ENCODE measurements at regions not wholly inside any gene's neighbourhood (a gene's known extent, or its start where the extent isn't known, plus 50 kb on each side); places are given as distances from the start of the nearest gene placed in this dataset.

DNA sequence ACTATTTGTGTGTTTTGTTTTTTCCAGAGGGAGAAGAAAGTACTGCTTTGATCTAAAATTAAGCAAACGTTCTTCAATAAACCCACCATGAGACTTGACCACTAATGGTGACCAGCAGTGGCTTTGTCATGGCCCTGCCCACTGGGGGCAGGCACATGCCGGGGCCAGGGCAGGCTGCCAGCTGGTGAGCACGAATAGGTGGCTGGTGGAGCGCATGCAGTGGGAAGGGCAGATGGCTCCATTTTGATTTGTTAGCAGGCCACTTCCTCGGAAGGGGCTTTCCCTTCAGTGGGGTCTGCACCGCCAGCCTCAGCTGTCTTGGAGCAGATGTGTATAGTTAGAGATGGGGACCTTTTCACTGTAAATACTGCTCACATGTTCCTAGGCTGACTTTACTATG lies 277.1 kb downstream of the SOX11 start:
- no peaks in the 10 kb centered on the region for H3K9me3 ChIP-seq (ENCODE audit: insufficient read depth, low read length, severe bottlenecking)
- H3K27ac ChIP-seq (ENCODE audit: low read length): no peak overlapping the region
- ATAC-seq (ENCODE audit: insufficient read depth, low read depth): no peak
- DNase-seq: no peak
- H3K4me2 ChIP-seq (ENCODE audit: insufficient read depth, low read length): no peak overlapping the region
- no peak overlapping the region for H3K4me3 ChIP-seq (ENCODE audit: low read depth in 1 of 2, low read length in 2 of 2)
- no peak overlapping the region for H2AFZ ChIP-seq (ENCODE audit: low read depth, low read length)
- no peak overlapping the region for H3K9ac ChIP-seq (ENCODE audit: low read depth, low read length)
- no peaks in the 10 kb centered on the region for H3K27me3 ChIP-seq (ENCODE audit: insufficient read depth, low read length, poor library complexity)
- H3K4me1 ChIP-seq (ENCODE audit: insufficient read depth, low read length): no peaks in the 10 kb centered on the region
- H4K20me1 ChIP-seq (ENCODE audit: insufficient read depth, low read length): no peaks in the 10 kb centered on the region
- no peaks in the 10 kb centered on the region for H3K79me2 ChIP-seq (ENCODE audit: insufficient read depth, low read length)
- no peaks in the 10 kb centered on the region for H3K36me3 ChIP-seq (ENCODE audit: insufficient read depth, low read length)
- TF ChIP-seq, protein P1, sequence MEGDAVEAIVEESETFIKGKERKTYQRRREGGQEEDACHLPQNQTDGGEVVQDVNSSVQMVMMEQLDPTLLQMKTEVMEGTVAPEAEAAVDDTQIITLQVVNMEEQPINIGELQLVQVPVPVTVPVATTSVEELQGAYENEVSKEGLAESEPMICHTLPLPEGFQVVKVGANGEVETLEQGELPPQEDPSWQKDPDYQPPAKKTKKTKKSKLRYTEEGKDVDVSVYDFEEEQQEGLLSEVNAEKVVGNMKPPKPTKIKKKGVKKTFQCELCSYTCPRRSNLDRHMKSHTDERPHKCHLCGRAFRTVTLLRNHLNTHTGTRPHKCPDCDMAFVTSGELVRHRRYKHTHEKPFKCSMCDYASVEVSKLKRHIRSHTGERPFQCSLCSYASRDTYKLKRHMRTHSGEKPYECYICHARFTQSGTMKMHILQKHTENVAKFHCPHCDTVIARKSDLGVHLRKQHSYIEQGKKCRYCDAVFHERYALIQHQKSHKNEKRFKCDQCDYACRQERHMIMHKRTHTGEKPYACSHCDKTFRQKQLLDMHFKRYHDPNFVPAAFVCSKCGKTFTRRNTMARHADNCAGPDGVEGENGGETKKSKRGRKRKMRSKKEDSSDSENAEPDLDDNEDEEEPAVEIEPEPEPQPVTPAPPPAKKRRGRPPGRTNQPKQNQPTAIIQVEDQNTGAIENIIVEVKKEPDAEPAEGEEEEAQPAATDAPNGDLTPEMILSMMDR (IDR thresholded peaks at IDR 0.05; ENCODE audit: borderline replicate concordance, extremely low read depth, low read length, poor library complexity, severe bottlenecking): no peak
- no peak for TF ChIP-seq EZH2 (IDR thresholded peaks at IDR 0.05; ENCODE audit: borderline replicate concordance, low read depth, low read length, severe bottlenecking)

DNA sequence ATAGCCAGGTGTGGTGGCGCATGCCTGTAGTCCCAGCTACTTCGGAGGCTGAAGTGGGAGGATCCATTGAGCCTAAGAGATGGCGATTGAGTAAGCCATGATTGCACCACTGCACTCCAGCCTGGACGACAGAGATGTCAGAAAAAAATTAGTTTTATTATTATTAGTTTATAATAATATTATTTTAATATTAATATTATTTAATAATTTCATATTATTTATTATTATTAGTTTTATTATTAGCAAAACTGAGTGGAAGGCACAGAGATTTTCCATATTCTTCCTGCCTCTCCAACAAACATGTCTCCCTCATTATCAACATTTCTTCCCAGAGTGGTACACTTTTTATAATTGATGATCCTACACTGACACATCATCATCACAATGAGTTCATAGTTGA lies 278.2 kb downstream of the SOX11 start:
- no peaks in the 10 kb centered on the region for H3K36me3 ChIP-seq (ENCODE audit: insufficient read depth, low read length)
- H4K20me1 ChIP-seq (ENCODE audit: insufficient read depth, low read length): no peaks in the 10 kb centered on the region
- H3K4me2 ChIP-seq (ENCODE audit: insufficient read depth, low read length): no peak overlapping the region
- no peak overlapping the region for H3K4me3 ChIP-seq (ENCODE audit: low read depth in 1 of 2, low read length in 2 of 2)
- H3K27me3 ChIP-seq (ENCODE audit: insufficient read depth, low read length, poor library complexity): no peaks in the 10 kb centered on the region
- H3K27ac ChIP-seq (ENCODE audit: low read length): no peak overlapping the region
- H2AFZ ChIP-seq (ENCODE audit: low read depth, low read length): no peak overlapping the region
- H3K79me2 ChIP-seq (ENCODE audit: insufficient read depth, low read length): no peaks in the 10 kb centered on the region
- TF ChIP-seq EZH2 (IDR thresholded peaks at IDR 0.05; ENCODE audit: borderline replicate concordance, low read depth, low read length, severe bottlenecking): no peak
- TF ChIP-seq, protein P1 (IDR thresholded peaks at IDR 0.05; ENCODE audit: borderline replicate concordance, extremely low read depth, low read length, poor library complexity, severe bottlenecking): no peak
- H3K4me1 ChIP-seq (ENCODE audit: insufficient read depth, low read length): no peaks in the 10 kb centered on the region
- DNase-seq (no peak), ATAC-seq (ENCODE audit: insufficient read depth, low read depth) (no peak)
- H3K9ac ChIP-seq (ENCODE audit: low read depth, low read length): no peak overlapping the region
- no peaks in the 10 kb centered on the region for H3K9me3 ChIP-seq (ENCODE audit: insufficient read depth, low read length, severe bottlenecking)

DNA sequence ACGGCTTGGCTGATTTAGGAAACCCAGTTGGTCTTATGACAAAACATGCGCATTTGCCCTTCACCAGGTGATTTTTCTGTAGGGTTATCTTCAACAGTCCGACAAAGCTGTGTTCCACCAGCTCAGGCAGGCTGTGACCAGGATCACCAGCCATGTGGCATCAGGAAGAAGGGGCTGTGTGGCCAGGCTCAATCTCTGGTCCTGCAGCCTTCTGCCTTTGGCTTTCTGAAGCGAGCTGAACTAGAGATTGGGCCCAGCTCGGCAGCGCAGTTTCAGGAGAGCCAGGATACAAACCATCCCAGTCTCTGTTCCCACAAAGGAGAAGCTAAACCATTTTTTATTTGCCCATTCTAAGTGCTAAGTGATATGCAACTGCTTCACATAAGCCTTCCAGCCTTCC lies 282.3 kb downstream of the SOX11 start:
- no peaks in the 10 kb centered on the region for H3K4me1 ChIP-seq (ENCODE audit: insufficient read depth, low read length)
- DNase-seq (no peak), ATAC-seq (ENCODE audit: insufficient read depth, low read depth) (no peak)
- TF ChIP-seq, protein P1 (IDR thresholded peaks at IDR 0.05; ENCODE audit: borderline replicate concordance, extremely low read depth, low read length, poor library complexity, severe bottlenecking): no peak
- H3K27ac ChIP-seq (ENCODE audit: low read length): no peak overlapping the region
- H3K9ac ChIP-seq (ENCODE audit: low read depth, low read length): no peak overlapping the region
- no peak overlapping the region for H3K4me2 ChIP-seq (ENCODE audit: insufficient read depth, low read length)
- no peaks in the 10 kb centered on the region for H3K9me3 ChIP-seq (ENCODE audit: insufficient read depth, low read length, severe bottlenecking)
- no peaks in the 10 kb centered on the region for H3K27me3 ChIP-seq (ENCODE audit: insufficient read depth, low read length, poor library complexity)
- no peak overlapping the region for H3K4me3 ChIP-seq (ENCODE audit: low read depth in 1 of 2, low read length in 2 of 2)
- H4K20me1 ChIP-seq (ENCODE audit: insufficient read depth, low read length): no peaks in the 10 kb centered on the region
- H3K79me2 ChIP-seq (ENCODE audit: insufficient read depth, low read length): no peaks in the 10 kb centered on the region
- no peak overlapping the region for H2AFZ ChIP-seq (ENCODE audit: low read depth, low read length)
- no peaks in the 10 kb centered on the region for H3K36me3 ChIP-seq (ENCODE audit: insufficient read depth, low read length)

DNA sequence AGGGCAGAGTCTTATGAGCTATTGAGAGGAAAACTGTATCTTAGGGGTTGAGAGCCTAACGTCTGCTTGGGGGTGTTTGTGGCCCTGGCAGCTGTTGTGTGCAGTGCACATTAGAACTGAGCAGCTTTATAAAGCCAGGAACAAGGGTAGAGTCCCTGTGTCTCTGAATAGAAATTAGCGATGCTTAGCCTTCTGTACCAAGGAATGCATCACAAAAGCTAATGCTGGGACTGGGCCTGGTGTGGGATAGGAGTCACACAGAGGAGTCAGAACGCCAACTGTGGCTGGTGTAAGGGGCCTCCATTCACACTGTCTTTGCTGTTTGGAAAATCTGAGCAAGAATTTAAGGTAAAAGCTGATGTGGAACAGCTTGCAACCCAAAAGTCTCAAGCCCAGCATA lies 283.2 kb downstream of the SOX11 start:
- H4K20me1 ChIP-seq (ENCODE audit: insufficient read depth, low read length): no peaks in the 10 kb centered on the region
- H3K79me2 ChIP-seq (ENCODE audit: insufficient read depth, low read length): no peaks in the 10 kb centered on the region
- no peaks in the 10 kb centered on the region for H3K36me3 ChIP-seq (ENCODE audit: insufficient read depth, low read length)
- no peak overlapping the region for H3K4me2 ChIP-seq (ENCODE audit: insufficient read depth, low read length)
- H3K4me1 ChIP-seq (ENCODE audit: insufficient read depth, low read length): no peaks in the 10 kb centered on the region
- no peak overlapping the region for H3K4me3 ChIP-seq (ENCODE audit: low read depth in 1 of 2, low read length in 2 of 2)
- ATAC-seq (ENCODE audit: insufficient read depth, low read depth) (no peak), DNase-seq (no peak)
- no peak overlapping the region for H2AFZ ChIP-seq (ENCODE audit: low read depth, low read length)
- H3K27me3 ChIP-seq (ENCODE audit: insufficient read depth, low read length, poor library complexity): no peaks in the 10 kb centered on the region
- TF ChIP-seq, protein P1 (IDR thresholded peaks at IDR 0.05; ENCODE audit: borderline replicate concordance, extremely low read depth, low read length, poor library complexity, severe bottlenecking): no peak
- no peak for TF ChIP-seq EZH2 (IDR thresholded peaks at IDR 0.05; ENCODE audit: borderline replicate concordance, low read depth, low read length, severe bottlenecking)
- no peaks in the 10 kb centered on the region for H3K9me3 ChIP-seq (ENCODE audit: insufficient read depth, low read length, severe bottlenecking)
- no peak overlapping the region for H3K27ac ChIP-seq (ENCODE audit: low read length)
- H3K9ac ChIP-seq (ENCODE audit: low read depth, low read length): no peak overlapping the region
